ENCODE measurements at regions not wholly inside any gene's neighbourhood (a gene's known extent, or its start where the extent isn't known, plus 50 kb on each side); places are given as distances from the start of the nearest gene placed in this dataset.

DNA sequence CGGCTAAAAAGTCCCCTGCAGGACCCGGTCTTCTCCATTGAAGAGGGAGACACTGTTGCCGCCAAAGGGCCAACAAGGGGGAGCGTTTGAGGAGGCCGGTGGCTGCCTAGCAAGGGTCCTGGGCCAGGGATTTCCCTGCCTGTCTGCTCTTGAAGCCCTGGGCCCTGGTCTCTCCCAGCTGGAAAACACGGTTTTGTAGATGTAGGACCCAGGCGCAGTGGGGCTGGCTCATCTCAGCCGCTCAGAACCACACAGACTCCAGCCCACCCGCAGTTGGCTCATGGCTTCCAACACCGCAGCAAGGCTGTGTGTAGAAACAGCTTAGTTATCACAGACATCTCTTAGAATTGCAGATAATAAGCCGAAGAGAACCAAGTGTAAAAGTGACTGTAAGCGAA lies 57.1 kb upstream of the TWIST2 start:
- no peaks in the 10 kb centered on the region for H3K4me1 ChIP-seq
- peaks cover 0 to 8% (median 0%) of the 10 kb centered on the region in 9 donors for H3K27me3 ChIP-seq
- TF ChIP-seq, protein P1, sequence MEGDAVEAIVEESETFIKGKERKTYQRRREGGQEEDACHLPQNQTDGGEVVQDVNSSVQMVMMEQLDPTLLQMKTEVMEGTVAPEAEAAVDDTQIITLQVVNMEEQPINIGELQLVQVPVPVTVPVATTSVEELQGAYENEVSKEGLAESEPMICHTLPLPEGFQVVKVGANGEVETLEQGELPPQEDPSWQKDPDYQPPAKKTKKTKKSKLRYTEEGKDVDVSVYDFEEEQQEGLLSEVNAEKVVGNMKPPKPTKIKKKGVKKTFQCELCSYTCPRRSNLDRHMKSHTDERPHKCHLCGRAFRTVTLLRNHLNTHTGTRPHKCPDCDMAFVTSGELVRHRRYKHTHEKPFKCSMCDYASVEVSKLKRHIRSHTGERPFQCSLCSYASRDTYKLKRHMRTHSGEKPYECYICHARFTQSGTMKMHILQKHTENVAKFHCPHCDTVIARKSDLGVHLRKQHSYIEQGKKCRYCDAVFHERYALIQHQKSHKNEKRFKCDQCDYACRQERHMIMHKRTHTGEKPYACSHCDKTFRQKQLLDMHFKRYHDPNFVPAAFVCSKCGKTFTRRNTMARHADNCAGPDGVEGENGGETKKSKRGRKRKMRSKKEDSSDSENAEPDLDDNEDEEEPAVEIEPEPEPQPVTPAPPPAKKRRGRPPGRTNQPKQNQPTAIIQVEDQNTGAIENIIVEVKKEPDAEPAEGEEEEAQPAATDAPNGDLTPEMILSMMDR (IDR thresholded peaks at IDR 0.05), result no peak
- TF ChIP-seq POLR2A (IDR thresholded peaks at IDR 0.05), result no peak
- no peaks in the 10 kb centered on the region for H3K36me3 ChIP-seq
- no peaks in the 10 kb centered on the region for H3K9me3 ChIP-seq
- no peak overlapping the region for H3K4me3 ChIP-seq
- ATAC-seq, result no peak
- intact Hi-C loops (cut with DNase I), result no loop called here
- no peak overlapping the region for H3K27ac ChIP-seq
- WGBS, 4 donors, result 69 to 82% (median 77%) methylated on average over 12 of the region's 12 CpGs
- DNase-seq, result no peak

DNA sequence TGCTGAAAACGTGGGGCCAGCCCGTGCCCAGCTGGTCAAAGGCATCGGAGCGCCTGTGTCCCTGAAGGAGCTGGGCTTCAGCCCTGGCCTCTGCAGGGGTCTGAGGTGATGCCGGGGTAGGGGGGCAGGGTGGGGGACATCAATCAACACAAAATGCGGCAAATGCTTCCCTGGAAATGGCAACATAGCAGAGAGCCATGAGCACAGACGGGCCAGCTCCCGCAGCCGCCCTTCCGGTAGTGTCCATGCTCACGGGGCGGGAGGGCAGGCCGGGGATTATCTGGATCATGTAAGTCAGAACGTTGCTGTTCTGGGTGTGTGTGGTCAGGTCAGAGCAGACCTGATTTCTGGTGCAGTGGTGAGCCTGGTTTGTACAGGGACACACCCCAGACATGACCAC lies 56.5 kb upstream of the TWIST2 start:
- H3K27ac ChIP-seq, result no peak overlapping the region
- H3K4me1 ChIP-seq, result no peaks in the 10 kb centered on the region
- H3K9me3 ChIP-seq, result no peaks in the 10 kb centered on the region
- H3K4me3 ChIP-seq, result no peak overlapping the region
- H3K36me3 ChIP-seq, result no peaks in the 10 kb centered on the region
- ATAC-seq, result no peak
- 77 to 86% (median 81%) methylated on average over 11 to 14 of the region's 14 CpGs for WGBS, 4 donors
- no peak for DNase-seq
- TF ChIP-seq, protein P1 (IDR thresholded peaks at IDR 0.05), result no peak
- peaks cover 0 to 10% (median 0%) of the 10 kb centered on the region in 9 donors for H3K27me3 ChIP-seq
- intact Hi-C loops (cut with DNase I), result no loop called here

- WGBS, 4 donors, result 84 to 85% (median 85%) methylated on average over 5 of the region's 5 CpGs
- Histone ChIP-seq H3K27ac (no peak overlapping the region), H3K9me3 (no peaks in the 10 kb centered on the region), H3K27me3 (peaks cover 0 to 23% (median 0%) of the 10 kb centered on the region in 9 donors), H3K4me3 (no peak overlapping the region), H3K4me1 (no peaks in the 10 kb centered on the region), H3K36me3 (no peaks in the 10 kb centered on the region)
- DNase-seq (no peak), ATAC-seq (no peak)
- TF ChIP-seq, protein P1 (IDR thresholded peaks at IDR 0.05), result no peak
- intact Hi-C loops (cut with DNase I), result no loop called here
Measured at GRCh38 chr2:238793306-238793705, 54.6 kb upstream of the TWIST2 start.

- 80 to 88% (median 82%) methylated on average over 9 of the region's 9 CpGs for WGBS, 4 donors
Measured at GRCh38 chr2:238793801-238794449, 54.0 kb upstream of the TWIST2 start.

More at GRCh38 chr2:238793801-238794449, 54.0 kb upstream of the TWIST2 start:
- TF ChIP-seq, protein P1 (IDR thresholded peaks at IDR 0.05), result no peak
- no peak for TF ChIP-seq POLR2A (IDR thresholded peaks at IDR 0.05)
- Histone ChIP-seq H3K27ac (no peak overlapping the region), H3K4me3 (no peak overlapping the region), H3K27me3 (peaks cover 0 to 25% (median 0%) of the 10 kb centered on the region in 9 donors), H3K36me3 (no peaks in the 10 kb centered on the region), H3K4me1 (no peaks in the 10 kb centered on the region), H3K9me3 (no peaks in the 10 kb centered on the region)
- no peak for DNase-seq
- ATAC-seq, result no peak
- intact Hi-C loops (cut with DNase I), result no loop called here
